NCI-H146 treated with DMSO at 0.1 percent for 48 hours (cell line): ENCODE measurements at regions not wholly inside any gene's neighbourhood (a gene's known extent, or its start where the extent isn't known, plus 50 kb on each side); places are given as distances from the start of the nearest gene placed in this dataset.
A peak's percentile ranks its signal among the peaks of the same experiment; 100 is the strongest.

Source experiments
- DNase-seq: peaks from one replicate; lab custom pipeline; 2025; ENCODE audit not compliant: unreplicated experiment; lab: John Stamatoyannopoulos, UW

- DNase-seq = peak; percentile 27
Measured at GRCh38 chr1:65090406-65090805, 57.6 kb upstream of the AK4 start.

GRCh38 chr1:65092691-65093090 is 55.3 kb upstream of the AK4 start:
- DNase-seq = no peak

- no peak for DNase-seq
Measured at GRCh38 chr1:65097076-65097475, 50.9 kb upstream of the AK4 start.
